ENCODE measurements at regions not wholly inside any gene's neighbourhood (a gene's known extent, or its start where the extent isn't known, plus 50 kb on each side); places are given as distances from the start of the nearest gene placed in this dataset.
"Not testable (repeated sequence)": the region's sequence is repeated elsewhere in the genome, so short reads cannot be mapped to it uniquely, and the experiment has no call there.

DNA sequence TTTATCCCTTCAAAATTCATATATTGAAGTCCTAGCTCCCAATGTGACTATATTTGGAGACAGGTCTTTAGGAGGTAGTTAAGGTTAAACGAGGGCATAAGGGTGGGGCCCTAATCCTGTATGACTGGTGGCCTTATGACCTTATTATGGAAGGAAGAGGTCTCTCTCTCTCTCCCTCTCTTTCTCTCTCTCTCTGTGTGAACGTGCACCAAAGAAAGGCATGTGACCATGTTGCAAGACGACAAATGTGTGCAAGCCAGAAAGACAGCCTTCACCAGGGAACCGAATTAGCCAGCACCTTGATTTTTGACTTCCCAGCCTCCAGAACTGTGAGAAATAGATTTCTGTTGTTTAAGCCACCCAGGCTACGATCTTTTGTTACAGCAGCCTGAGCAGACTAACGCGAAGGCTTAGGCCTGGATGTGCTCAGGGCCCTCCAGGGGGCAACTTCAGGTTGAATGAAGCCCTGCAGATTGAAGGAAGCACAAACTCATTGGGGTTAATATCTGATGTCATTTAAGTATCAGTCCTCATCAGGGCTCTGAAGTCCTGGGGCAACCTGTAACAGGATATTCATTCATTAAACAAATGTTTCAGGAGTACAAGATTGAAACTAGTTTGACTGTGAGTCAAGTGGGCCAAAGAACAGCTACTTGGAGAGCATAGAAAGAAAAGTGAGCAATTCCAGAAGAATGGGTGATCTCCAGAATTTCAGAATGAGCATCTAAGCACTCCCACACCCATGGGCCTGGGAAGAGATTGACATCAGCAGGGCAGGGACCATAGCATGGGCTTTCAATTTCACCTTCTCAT is 157.4 kb upstream of the TNFAIP3 start:
- DNase-seq (ENCODE audit: low read depth, low spot score) = no peak

- DNase-seq (ENCODE audit: low read depth, low spot score) = no peak
Measured at GRCh38 chr6:137711972-137712371, 155.1 kb upstream of the TNFAIP3 start.

GRCh38 chr6:137712587-137712986 is 154.5 kb upstream of the TNFAIP3 start:
- no peak for DNase-seq (ENCODE audit: low read depth, low spot score)

- no peak for DNase-seq (ENCODE audit: low read depth, low spot score)
Measured at GRCh38 chr6:137715589-137716045, 151.4 kb upstream of the TNFAIP3 start.

DNA sequence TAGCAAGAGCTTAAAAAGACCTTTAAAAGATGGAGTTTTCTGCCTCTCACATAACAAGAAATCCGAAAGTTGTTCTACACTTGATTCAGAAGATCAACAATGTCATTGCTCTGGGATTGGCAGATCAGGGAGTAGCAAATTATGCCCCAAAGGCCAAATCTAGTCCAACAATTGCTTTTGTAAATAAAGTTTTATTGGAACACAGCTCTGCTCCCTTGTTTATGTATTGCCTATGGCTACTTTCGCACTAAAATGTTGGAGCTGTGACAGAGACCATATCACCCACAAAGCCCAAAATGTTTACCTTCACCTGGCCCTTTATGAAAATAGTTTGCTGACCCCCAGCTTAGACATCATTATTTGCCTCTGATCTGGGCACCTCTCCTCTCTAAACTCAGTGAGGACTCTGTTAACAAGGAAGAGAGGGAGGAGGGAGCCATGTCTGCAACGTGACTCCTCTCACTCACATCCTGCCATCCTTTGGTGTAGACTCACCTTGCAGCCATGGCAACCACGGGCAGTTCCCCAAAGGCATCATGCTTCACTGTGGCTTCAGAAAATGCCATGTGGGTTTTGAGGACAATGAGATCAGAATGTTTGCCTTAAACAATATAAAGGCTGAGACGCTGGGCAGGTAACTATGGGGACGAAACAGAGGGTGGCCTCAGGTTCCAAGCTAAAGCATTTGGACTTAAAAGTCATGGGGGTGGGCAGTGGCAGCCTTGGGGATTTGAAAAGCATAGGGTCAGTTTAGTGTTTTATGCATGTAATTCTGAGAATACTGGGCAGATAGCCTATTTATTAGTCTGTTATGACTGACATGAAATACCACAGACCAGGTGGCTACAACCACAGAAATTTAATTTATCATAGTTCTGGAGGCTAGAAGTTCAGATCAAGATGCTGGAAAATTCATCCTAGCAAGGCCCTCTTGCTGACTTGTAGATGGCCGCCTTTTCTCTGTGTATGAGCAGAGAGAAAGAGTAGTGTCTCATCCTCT is 149.7 kb upstream of the TNFAIP3 start:
- DNase-seq (ENCODE audit: low read depth, low spot score) = no peak

- DNase-seq (ENCODE audit: low read depth, low spot score) = not testable (repeated sequence)
Measured at GRCh38 chr6:137718903-137719302, 148.2 kb upstream of the TNFAIP3 start.

DNA sequence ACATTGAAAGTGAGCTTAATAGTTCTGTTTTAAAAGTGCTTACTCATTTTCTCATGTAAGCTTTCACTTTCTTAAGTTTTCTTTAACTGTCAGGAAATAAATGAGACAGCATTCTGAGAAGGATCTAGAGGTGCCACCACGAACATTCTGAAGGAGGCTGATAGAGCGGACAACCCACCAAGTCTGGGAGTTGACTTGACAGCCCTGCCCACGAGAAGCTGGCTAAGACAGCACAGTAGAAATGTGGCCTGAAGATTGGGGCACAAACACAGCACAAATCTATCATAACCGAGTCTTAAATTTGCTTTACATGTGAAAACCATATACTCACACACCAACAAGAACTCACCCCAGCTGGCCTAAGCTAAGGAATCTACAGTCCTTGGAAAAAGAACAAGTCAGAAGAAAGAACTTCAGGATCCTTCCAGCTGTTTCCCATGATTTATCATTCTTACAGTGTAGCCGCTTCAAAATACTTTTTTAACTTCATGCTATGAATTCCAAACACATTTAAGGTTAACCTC is 144.2 kb upstream of the TNFAIP3 start:
- DNase-seq (ENCODE audit: low read depth, low spot score) = no peak

DNA sequence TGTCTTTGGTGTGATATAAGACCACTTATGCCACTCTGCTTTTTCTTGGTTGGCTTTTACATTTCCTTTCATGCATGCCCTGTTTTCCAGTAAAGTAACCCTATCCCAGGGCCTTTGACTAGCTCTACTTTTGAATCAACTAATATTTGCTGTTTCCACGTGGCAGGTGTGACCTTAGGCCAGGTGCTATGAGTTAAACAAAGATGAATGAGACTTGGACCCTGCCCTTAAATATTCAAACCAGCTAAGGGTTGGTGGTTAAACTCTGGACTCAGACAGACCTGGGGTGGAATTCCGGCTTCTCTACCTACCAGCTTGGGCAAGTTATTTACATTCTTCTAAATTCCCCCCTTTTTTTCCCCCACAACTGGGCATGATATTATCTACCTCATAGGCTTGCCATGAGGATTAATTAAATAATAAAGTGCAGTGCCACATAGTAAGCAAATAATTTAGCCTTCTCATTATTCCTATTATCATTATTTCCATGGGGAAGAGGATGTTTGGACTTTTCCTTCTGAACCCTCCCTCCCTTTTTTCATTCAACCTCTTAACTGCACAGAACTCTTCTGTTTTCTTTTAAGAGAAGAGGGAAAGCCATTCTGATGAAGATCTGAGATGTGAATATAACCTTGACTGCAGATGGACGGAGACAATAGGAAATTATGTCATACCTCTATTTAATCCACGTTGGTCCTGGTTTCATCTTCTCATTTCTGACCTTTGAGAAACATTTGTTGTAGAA is 143.6 kb upstream of the TNFAIP3 start:
- no peak for DNase-seq (ENCODE audit: low read depth, low spot score)

GRCh38 chr6:137724018-137724403 is 143.0 kb upstream of the TNFAIP3 start:
- DNase-seq (ENCODE audit: low read depth, low spot score) = no peak

DNA sequence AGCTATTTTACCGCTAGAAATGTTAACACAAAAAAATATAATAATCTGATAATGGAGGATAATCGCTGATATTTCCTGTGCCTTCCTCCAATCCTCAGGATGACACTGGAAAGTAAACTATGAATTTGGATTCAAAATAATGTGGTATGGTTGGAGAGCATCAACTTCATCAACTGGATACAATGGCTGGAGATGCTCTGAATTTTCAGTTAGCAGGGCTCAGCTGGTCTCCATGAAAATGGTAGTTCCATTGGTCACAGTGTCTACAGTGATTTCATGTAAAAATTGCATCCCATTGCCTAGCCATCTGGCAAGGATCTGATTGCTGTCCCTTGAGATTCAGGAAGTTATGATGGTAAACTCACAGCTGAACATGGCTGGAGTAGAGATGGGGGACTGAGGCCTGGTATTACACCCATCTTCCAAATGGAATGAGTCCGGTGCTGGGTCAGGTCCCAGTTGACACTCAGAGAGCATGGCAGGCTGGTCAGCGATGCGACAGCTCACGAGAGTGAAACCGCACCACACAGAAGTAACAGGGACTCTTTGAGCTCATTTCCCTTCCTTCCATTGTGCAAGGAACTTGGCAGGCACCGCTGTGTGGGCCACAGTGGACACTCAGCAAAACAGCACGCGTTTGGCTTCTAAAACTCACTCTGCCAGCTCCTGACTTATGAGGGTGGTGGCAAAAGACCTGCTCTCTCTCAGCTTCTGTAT is 142.4 kb upstream of the TNFAIP3 start:
- no peak for DNase-seq (ENCODE audit: low read depth, low spot score)

- no peak for DNase-seq (ENCODE audit: low read depth, low spot score)
Measured at GRCh38 chr6:137725949-137726348, 141.1 kb upstream of the TNFAIP3 start.

GRCh38 chr6:137726582-137726981 is 140.5 kb upstream of the TNFAIP3 start:
- no peak for DNase-seq (ENCODE audit: low read depth, low spot score)

GRCh38 chr6:137727216-137727765 is 139.8 kb upstream of the TNFAIP3 start:
- no peak for DNase-seq (ENCODE audit: low read depth, low spot score)

GRCh38 chr6:137728386-137729349 is 138.4 kb upstream of the TNFAIP3 start:
- no peak for DNase-seq (ENCODE audit: low read depth, low spot score)

- DNase-seq (ENCODE audit: low read depth, low spot score) = no peak
Measured at GRCh38 chr6:137729866-137730629, 137.0 kb upstream of the TNFAIP3 start.

DNA sequence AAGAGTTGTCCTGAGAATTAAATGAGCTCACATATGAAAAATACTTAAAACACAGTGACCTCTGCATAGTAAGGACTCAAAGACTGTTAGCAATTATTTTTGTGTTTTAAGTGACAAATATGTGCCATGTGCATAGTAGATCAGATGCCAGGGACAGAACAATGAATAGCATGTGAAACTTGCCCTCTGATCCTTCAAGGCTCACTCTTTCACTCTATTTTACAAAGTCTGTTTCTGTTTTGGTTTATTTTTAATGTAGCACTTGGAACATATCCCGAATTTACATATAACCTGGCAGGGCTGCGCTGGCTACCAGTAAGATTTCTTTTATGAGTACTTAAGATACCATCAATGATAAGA is 135.5 kb upstream of the TNFAIP3 start:
- no peak for DNase-seq (ENCODE audit: low read depth, low spot score)

GRCh38 chr6:137731960-137732616 is 135.0 kb upstream of the TNFAIP3 start:
- DNase-seq (ENCODE audit: low read depth, low spot score) = no peak

DNA sequence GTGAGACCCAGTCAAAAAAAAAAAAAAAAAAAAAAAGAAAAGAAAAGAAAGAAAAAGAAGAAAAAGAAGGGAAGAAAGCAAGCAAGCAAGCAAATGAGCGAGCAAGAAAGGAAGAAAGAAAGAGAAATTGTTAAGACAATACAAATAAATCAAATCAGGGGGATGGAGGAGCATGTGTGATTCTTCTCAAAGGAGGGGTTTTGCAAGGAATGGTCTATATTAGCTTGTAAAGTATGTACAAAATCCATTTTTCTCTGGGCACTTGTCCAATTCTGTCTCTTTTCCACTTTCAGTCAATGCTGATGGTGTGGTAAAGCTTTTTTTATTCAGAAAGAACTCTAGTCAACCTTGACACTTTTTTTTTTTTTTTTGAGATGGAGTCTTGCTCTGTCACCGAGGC is 133.7 kb upstream of the TNFAIP3 start:
- DNase-seq (ENCODE audit: low read depth, low spot score) = no peak
